ENCODE measurements at regions not wholly inside any gene's neighbourhood (a gene's known extent, or its start where the extent isn't known, plus 50 kb on each side); places are given as distances from the start of the nearest gene placed in this dataset.
"Not testable (repeated sequence)": the region's sequence is repeated elsewhere in the genome, so short reads cannot be mapped to it uniquely, and the experiment has no call there.

DNA sequence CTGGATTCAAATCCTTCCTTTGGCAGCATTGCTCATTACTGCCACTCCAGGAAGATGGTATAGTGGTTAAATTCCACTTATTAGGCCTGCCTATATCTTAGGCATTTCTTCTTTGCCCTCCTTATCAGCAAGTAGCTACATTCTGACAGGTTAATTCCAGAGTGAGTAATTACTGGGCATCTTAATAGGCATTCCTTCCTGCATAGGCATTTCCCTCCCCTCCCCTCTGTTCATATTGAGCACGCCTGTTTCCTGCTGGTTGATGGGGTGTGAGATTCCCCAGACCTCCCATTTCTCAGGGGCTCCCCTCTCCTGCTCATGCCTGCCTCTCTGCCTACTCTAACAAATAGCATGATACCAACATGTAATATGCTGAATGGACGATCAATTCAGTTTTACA lies 305.9 kb downstream of the CYLC2 start:
- H3K9me3 Mint-ChIP-seq = no peaks in the 10 kb centered on the region
- no peak overlapping the region for H3K4me3 Mint-ChIP-seq
- H3K27me3 Mint-ChIP-seq = no peaks in the 10 kb centered on the region
- H3K4me1 Mint-ChIP-seq = no peaks in the 10 kb centered on the region
- no peak overlapping the region for H3K27ac Mint-ChIP-seq
- no peaks in the 10 kb centered on the region for H3K36me3 Mint-ChIP-seq

- Mint-ChIP-seq H3K9me3 (no peaks in the 10 kb centered on the region), H3K4me1 (no peaks in the 10 kb centered on the region), H3K27ac (no peak overlapping the region), H3K36me3 (no peaks in the 10 kb centered on the region), H3K4me3 (no peak overlapping the region), H3K27me3 (no peaks in the 10 kb centered on the region)
Observed at GRCh38 chr9:103304797-103305196, 309.7 kb downstream of the CYLC2 start.

GRCh38 chr9:103319979-103320378 lies 324.8 kb downstream of the CYLC2 start:
- Mint-ChIP-seq H3K9me3 (no peaks in the 10 kb centered on the region), H3K27me3 (no peaks in the 10 kb centered on the region), H3K4me1 (no peaks in the 10 kb centered on the region), H3K36me3 (no peaks in the 10 kb centered on the region), H3K27ac (no peak overlapping the region), H3K4me3 (no peak overlapping the region)

DNA sequence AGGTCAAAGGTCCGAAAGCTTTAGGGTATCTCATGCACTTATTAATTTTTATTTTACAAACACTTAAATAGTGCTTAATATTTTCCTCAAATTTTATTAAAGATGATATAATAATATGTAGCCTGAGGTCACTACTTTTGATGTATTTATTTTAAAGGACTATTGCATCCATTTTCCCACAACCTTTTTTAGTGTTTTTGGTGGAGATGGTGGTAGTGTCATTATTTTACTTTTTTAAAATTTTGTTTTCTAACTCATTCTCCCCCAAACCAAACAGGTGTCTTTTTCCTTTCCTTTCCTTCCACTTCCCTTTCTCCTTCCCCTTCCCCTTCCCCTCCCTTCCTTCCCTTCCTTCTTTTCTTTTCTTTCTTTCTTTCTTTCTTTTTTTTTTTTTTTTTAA lies 328.6 kb downstream of the CYLC2 start:
- Mint-ChIP-seq H3K27ac (no peak overlapping the region), H3K4me3 (no peak overlapping the region), H3K27me3 (no peaks in the 10 kb centered on the region), H3K9me3 (no peaks in the 10 kb centered on the region), H3K4me1 (no peaks in the 10 kb centered on the region), H3K36me3 (peaks cover 3% of the 10 kb centered on the region)

- H3K9me3 Mint-ChIP-seq = no peaks in the 10 kb centered on the region
- no peak overlapping the region for H3K4me3 Mint-ChIP-seq
- no peaks in the 10 kb centered on the region for H3K27me3 Mint-ChIP-seq
- H3K36me3 Mint-ChIP-seq = no peaks in the 10 kb centered on the region
- no peaks in the 10 kb centered on the region for H3K4me1 Mint-ChIP-seq
- H3K27ac Mint-ChIP-seq = no peak overlapping the region
Observed at GRCh38 chr9:103335461-103335860, 340.3 kb downstream of the CYLC2 start.

- Mint-ChIP-seq H3K4me3 (no peak overlapping the region), H3K36me3 (no peaks in the 10 kb centered on the region), H3K9me3 (peaks cover 9% of the 10 kb centered on the region), H3K27ac (no peak overlapping the region), H3K4me1 (no peaks in the 10 kb centered on the region), H3K27me3 (no peaks in the 10 kb centered on the region)
Observed at GRCh38 chr9:103355000-103355399, 359.9 kb downstream of the CYLC2 start.

- H3K27me3 Mint-ChIP-seq, H3K4me3 Mint-ChIP-seq, H3K4me1 Mint-ChIP-seq, H3K27ac Mint-ChIP-seq, H3K36me3 Mint-ChIP-seq, H3K9me3 Mint-ChIP-seq: not testable (repeated sequence)
Observed at GRCh38 chr9:103357980-103358379, 362.8 kb downstream of the CYLC2 start.

DNA sequence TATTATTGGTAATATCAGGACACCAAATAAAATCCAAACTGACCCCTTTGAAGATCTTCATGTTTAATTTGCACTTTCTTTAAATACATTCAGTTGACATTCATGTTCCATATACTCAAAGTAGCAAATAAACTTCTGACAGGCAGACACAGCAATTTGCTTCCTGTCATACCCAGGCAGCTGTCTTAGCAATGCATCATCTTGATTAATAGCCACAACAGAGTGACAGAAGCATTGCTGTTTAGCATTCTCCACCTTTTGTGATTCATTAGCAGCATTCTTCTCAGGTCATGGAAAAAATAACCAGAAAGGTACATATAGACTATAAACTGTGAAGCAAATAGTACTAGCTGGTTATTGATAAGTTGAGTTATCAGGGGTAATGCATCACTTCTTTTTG lies 366.8 kb downstream of the CYLC2 start:
- Mint-ChIP-seq H3K4me3 (no peak overlapping the region), H3K36me3 (no peaks in the 10 kb centered on the region), H3K4me1 (no peaks in the 10 kb centered on the region), H3K27ac (no peak overlapping the region), H3K9me3 (no peaks in the 10 kb centered on the region), H3K27me3 (peaks cover 1% of the 10 kb centered on the region)

DNA sequence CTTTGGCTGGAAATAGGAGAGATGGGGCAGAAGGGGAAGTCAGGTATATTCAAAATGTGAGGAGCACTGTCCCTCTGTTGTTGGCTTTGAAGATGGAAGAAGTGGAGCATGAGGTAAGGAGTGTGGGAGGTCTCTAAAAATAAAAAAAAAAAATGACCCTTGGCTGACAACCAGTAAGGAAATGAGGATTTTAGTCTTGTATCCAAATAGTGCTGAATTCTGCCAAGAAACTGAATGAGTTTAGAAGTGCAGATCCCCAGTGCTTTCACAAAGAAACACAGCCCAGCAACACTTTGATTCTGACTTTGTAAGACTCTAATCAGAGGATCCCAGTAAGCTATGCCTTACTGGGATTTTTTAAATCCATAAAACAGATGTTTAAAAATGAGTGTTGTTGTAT lies 367.9 kb downstream of the CYLC2 start:
- Mint-ChIP-seq H3K27ac (no peak overlapping the region), H3K27me3 (peaks cover 1% of the 10 kb centered on the region), H3K4me3 (no peak overlapping the region), H3K9me3 (no peaks in the 10 kb centered on the region), H3K4me1 (no peaks in the 10 kb centered on the region), H3K36me3 (no peaks in the 10 kb centered on the region)

- no peaks in the 10 kb centered on the region for H3K4me1 Mint-ChIP-seq
- no peak overlapping the region for H3K27ac Mint-ChIP-seq
- H3K36me3 Mint-ChIP-seq = no peaks in the 10 kb centered on the region
- no peak overlapping the region for H3K4me3 Mint-ChIP-seq
- no peaks in the 10 kb centered on the region for H3K9me3 Mint-ChIP-seq
- H3K27me3 Mint-ChIP-seq = peaks cover 1% of the 10 kb centered on the region
Observed at GRCh38 chr9:103364753-103365152, 369.6 kb downstream of the CYLC2 start.

GRCh38 chr9:103371152-103371551 lies 376.0 kb downstream of the CYLC2 start:
- no peaks in the 10 kb centered on the region for H3K36me3 Mint-ChIP-seq
- H3K4me1 Mint-ChIP-seq = no peaks in the 10 kb centered on the region
- H3K9me3 Mint-ChIP-seq = no peaks in the 10 kb centered on the region
- H3K27ac Mint-ChIP-seq = no peak overlapping the region
- no peaks in the 10 kb centered on the region for H3K27me3 Mint-ChIP-seq
- H3K4me3 Mint-ChIP-seq = no peak overlapping the region

- H3K4me3 Mint-ChIP-seq = no peak overlapping the region
- H3K4me1 Mint-ChIP-seq = no peaks in the 10 kb centered on the region
- H3K27me3 Mint-ChIP-seq = no peaks in the 10 kb centered on the region
- H3K36me3 Mint-ChIP-seq = no peaks in the 10 kb centered on the region
- no peaks in the 10 kb centered on the region for H3K9me3 Mint-ChIP-seq
- no peak overlapping the region for H3K27ac Mint-ChIP-seq
Observed at GRCh38 chr9:103372828-103373227, 377.7 kb downstream of the CYLC2 start.

- no peak overlapping the region for H3K4me3 Mint-ChIP-seq
- H3K4me1 Mint-ChIP-seq = no peaks in the 10 kb centered on the region
- no peaks in the 10 kb centered on the region for H3K27me3 Mint-ChIP-seq
- H3K36me3 Mint-ChIP-seq = no peaks in the 10 kb centered on the region
- H3K9me3 Mint-ChIP-seq = no peaks in the 10 kb centered on the region
- no peak overlapping the region for H3K27ac Mint-ChIP-seq
Observed at GRCh38 chr9:103377667-103378066, 382.5 kb downstream of the CYLC2 start.

GRCh38 chr9:103397868-103398600 lies 402.9 kb downstream of the CYLC2 start:
- Mint-ChIP-seq H3K27ac (no peak overlapping the region), H3K27me3 (no peaks in the 10 kb centered on the region), H3K4me1 (no peaks in the 10 kb centered on the region), H3K36me3 (no peaks in the 10 kb centered on the region), H3K4me3 (no peak overlapping the region), H3K9me3 (no peaks in the 10 kb centered on the region)

GRCh38 chr9:103399535-103399934 lies 404.4 kb downstream of the CYLC2 start:
- Mint-ChIP-seq H3K27me3 (no peaks in the 10 kb centered on the region), H3K9me3 (no peaks in the 10 kb centered on the region), H3K27ac (no peak overlapping the region), H3K36me3 (no peaks in the 10 kb centered on the region), H3K4me3 (no peak overlapping the region), H3K4me1 (no peaks in the 10 kb centered on the region)

- H3K27ac Mint-ChIP-seq = no peak overlapping the region
- no peaks in the 10 kb centered on the region for H3K27me3 Mint-ChIP-seq
- no peaks in the 10 kb centered on the region for H3K4me1 Mint-ChIP-seq
- no peaks in the 10 kb centered on the region for H3K36me3 Mint-ChIP-seq
- no peak overlapping the region for H3K4me3 Mint-ChIP-seq
- no peaks in the 10 kb centered on the region for H3K9me3 Mint-ChIP-seq
Observed at GRCh38 chr9:103407260-103407659, 412.1 kb downstream of the CYLC2 start.

DNA sequence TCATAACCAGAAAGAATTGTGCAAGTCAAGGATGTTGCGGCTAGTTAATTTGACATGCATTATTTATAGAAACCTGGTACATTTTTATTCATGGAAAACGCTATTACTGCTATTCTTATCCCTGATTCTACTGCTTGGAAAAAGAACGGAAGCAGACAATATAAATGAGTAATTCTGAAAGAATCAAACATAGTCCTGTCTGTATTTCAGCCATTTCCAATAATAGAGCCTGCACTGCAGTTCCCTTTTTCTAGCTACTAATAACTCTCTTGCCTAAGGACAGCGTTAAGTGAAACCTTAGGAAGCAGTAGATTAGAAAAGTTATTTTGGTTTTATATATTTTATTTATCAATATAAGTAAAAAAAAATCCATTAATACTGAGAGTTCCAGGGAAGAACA lies 414.9 kb downstream of the CYLC2 start:
- Mint-ChIP-seq H3K27ac (no peak overlapping the region), H3K4me3 (no peak overlapping the region), H3K36me3 (no peaks in the 10 kb centered on the region), H3K27me3 (no peaks in the 10 kb centered on the region), H3K9me3 (no peaks in the 10 kb centered on the region), H3K4me1 (no peaks in the 10 kb centered on the region)
